ENCODE measurements at regions not wholly inside any gene's neighbourhood (a gene's known extent, or its start where the extent isn't known, plus 50 kb on each side); places are given as distances from the start of the nearest gene placed in this dataset.

DNA sequence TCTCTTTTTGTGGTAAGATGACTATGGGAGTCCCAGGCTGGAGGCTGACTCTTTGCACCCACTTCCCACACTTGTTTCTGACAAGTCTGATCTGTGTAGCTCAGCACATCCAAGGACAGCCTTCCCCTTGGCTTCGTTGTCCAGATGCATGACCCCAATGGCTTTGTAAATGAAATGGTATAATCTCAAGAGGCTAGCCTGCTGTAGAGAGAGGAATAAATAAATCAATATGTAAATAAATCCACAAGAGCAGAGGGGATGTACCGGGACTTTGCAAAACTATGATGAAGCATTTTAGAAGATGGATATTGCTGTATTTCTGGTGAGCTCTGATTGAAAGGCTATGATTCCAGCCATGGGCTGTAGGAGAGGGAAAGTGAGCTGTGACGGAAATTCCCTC, 79.9 kb upstream of the NEO1 start:
- Histone ChIP-seq H3K4me1 (ENCODE audit: control insufficient read depth in 4 of 4, insufficient read depth in 4 of 4, low read length in 3 of 4) (no peaks in the 10 kb centered on the region), H3K36me3 (ENCODE audit: control insufficient read depth in 4 of 4, insufficient read depth in 3 of 4, low read depth in 1 of 4, low read length in 3 of 4) (no peaks in the 10 kb centered on the region), H3K9me3 (ENCODE audit: control insufficient read depth in 4 of 4, low read length in 3 of 4) (no peaks in the 10 kb centered on the region), H3K9ac (ENCODE audit: low read depth in 1 of 2, low read length in 2 of 2) (no peak overlapping the region), H3K4me3 (ENCODE audit: low read depth in 1 of 3, low read length in 3 of 3) (no peak overlapping the region), H3K27ac (ENCODE audit: low read depth in 1 of 2, low read length in 2 of 2) (no peak overlapping the region), H3K27me3 (ENCODE audit: control insufficient read depth in 4 of 4, insufficient read depth in 4 of 4, low read length in 3 of 4) (no peaks in the 10 kb centered on the region)
- TF ChIP-seq MAX (IDR thresholded peaks at IDR 0.05) (no peak), GABPA (IDR thresholded peaks at IDR 0.05 in 1 of 2, conservative IDR thresholded peaks at IDR 0.05 in 1 of 2) (no peak), SP1 (IDR thresholded peaks at IDR 0.05) (no peak), EGR1 (IDR thresholded peaks at IDR 0.05; ENCODE audit: low read depth in 2 of 2) (no peak)
- TF ChIP-seq, protein P1, sequence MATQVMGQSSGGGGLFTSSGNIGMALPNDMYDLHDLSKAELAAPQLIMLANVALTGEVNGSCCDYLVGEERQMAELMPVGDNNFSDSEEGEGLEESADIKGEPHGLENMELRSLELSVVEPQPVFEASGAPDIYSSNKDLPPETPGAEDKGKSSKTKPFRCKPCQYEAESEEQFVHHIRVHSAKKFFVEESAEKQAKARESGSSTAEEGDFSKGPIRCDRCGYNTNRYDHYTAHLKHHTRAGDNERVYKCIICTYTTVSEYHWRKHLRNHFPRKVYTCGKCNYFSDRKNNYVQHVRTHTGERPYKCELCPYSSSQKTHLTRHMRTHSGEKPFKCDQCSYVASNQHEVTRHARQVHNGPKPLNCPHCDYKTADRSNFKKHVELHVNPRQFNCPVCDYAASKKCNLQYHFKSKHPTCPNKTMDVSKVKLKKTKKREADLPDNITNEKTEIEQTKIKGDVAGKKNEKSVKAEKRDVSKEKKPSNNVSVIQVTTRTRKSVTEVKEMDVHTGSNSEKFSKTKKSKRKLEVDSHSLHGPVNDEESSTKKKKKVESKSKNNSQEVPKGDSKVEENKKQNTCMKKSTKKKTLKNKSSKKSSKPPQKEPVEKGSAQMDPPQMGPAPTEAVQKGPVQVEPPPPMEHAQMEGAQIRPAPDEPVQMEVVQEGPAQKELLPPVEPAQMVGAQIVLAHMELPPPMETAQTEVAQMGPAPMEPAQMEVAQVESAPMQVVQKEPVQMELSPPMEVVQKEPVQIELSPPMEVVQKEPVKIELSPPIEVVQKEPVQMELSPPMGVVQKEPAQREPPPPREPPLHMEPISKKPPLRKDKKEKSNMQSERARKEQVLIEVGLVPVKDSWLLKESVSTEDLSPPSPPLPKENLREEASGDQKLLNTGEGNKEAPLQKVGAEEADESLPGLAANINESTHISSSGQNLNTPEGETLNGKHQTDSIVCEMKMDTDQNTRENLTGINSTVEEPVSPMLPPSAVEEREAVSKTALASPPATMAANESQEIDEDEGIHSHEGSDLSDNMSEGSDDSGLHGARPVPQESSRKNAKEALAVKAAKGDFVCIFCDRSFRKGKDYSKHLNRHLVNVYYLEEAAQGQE (IDR thresholded peaks at IDR 0.05): no peak
- DNase-seq (ENCODE audit: low spot score): no peak
- 62% methylated on average over 3 of the region's 3 CpGs for WGBS

GRCh38 chr15:72971766-72972165, 80.5 kb upstream of the NEO1 start:
- Histone ChIP-seq H3K4me1 (ENCODE audit: control insufficient read depth in 4 of 4, insufficient read depth in 4 of 4, low read length in 3 of 4) (no peaks in the 10 kb centered on the region), H3K9ac (ENCODE audit: low read depth in 1 of 2, low read length in 2 of 2) (no peak overlapping the region), H3K36me3 (ENCODE audit: control insufficient read depth in 4 of 4, insufficient read depth in 3 of 4, low read depth in 1 of 4, low read length in 3 of 4) (no peaks in the 10 kb centered on the region), H3K27ac (ENCODE audit: low read depth in 1 of 2, low read length in 2 of 2) (no peak overlapping the region), H3K9me3 (ENCODE audit: control insufficient read depth in 4 of 4, low read length in 3 of 4) (no peaks in the 10 kb centered on the region), H3K4me3 (ENCODE audit: low read depth in 1 of 3, low read length in 3 of 3) (no peak overlapping the region), H3K27me3 (ENCODE audit: control insufficient read depth in 4 of 4, insufficient read depth in 4 of 4, low read length in 3 of 4) (no peaks in the 10 kb centered on the region)
- 71% methylated on average over 7 of the region's 7 CpGs for WGBS
- no peak for DNase-seq (ENCODE audit: low spot score)
- TF ChIP-seq NR2F2 (IDR thresholded peaks at IDR 0.05) (no peak), SP1 (IDR thresholded peaks at IDR 0.05) (no peak), MAX (IDR thresholded peaks at IDR 0.05) (no peak), JUND (IDR thresholded peaks at IDR 0.05) (no peak), RAD21 (IDR thresholded peaks at IDR 0.05) (no peak), HNF4G (IDR thresholded peaks at IDR 0.05) (no peak), EGR1 (IDR thresholded peaks at IDR 0.05; ENCODE audit: low read depth in 2 of 2) (no peak)
- TF ChIP-seq, protein P1 (IDR thresholded peaks at IDR 0.05): no peak
- TF ChIP-seq, protein P2, sequence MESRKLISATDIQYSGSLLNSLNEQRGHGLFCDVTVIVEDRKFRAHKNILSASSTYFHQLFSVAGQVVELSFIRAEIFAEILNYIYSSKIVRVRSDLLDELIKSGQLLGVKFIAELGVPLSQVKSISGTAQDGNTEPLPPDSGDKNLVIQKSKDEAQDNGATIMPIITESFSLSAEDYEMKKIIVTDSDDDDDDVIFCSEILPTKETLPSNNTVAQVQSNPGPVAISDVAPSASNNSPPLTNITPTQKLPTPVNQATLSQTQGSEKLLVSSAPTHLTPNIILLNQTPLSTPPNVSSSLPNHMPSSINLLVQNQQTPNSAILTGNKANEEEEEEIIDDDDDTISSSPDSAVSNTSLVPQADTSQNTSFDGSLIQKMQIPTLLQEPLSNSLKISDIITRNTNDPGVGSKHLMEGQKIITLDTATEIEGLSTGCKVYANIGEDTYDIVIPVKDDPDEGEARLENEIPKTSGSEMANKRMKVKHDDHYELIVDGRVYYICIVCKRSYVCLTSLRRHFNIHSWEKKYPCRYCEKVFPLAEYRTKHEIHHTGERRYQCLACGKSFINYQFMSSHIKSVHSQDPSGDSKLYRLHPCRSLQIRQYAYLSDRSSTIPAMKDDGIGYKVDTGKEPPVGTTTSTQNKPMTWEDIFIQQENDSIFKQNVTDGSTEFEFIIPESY (IDR thresholded peaks at IDR 0.05): no peak
- TF ChIP-seq, protein P3, sequence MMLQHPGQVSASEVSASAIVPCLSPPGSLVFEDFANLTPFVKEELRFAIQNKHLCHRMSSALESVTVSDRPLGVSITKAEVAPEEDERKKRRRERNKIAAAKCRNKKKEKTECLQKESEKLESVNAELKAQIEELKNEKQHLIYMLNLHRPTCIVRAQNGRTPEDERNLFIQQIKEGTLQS (IDR thresholded peaks at IDR 0.05): no peak
